GM19035 (cell line): ENCODE measurements at regions not wholly inside any gene's neighbourhood (a gene's known extent, or its start where the extent isn't known, plus 50 kb on each side); places are given as distances from the start of the nearest gene placed in this dataset.
"Not testable (repeated sequence)": the region's sequence is repeated elsewhere in the genome, so short reads cannot be mapped to it uniquely, and the experiment has no call there.

ENCODE experiments used
- ATAC-seq: cut with Tn5 transposase; IDR thresholded peaks from one replicate; pipeline ENCODE4 v1.9.1; 2021; ENCODE audit not compliant: unreplicated experiment

DNA sequence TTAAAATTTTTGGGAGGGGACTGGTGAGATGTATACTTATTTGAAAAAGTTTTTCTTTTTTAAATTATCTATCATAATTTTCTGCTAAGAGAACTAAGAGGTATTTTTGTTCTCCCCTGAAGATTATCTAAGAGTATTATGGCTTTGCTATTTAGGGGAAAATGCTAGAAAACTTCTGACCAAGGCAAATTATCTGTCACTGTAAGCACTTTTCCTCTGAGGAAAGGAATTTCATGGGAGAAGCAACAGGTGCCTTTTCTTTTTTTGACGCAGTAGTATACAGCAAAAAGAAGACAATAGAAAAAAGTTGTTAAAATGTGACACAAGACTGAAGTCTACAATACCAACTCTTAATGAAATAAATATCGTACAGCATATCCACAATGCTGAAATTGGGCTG, 201.6 kb upstream of the NANOGP8 start:
- no peak for ATAC-seq

GRCh38 chr15:35282965-35283496, 197.9 kb upstream of the NANOGP8 start:
- no peak for ATAC-seq

- no peak for ATAC-seq
These were observed 196.4 kb upstream of the NANOGP8 start for GRCh38 chr15:35281515-35281914.

- ATAC-seq: no peak
These were observed 194.7 kb upstream of the NANOGP8 start for GRCh38 chr15:35279811-35280210.

DNA sequence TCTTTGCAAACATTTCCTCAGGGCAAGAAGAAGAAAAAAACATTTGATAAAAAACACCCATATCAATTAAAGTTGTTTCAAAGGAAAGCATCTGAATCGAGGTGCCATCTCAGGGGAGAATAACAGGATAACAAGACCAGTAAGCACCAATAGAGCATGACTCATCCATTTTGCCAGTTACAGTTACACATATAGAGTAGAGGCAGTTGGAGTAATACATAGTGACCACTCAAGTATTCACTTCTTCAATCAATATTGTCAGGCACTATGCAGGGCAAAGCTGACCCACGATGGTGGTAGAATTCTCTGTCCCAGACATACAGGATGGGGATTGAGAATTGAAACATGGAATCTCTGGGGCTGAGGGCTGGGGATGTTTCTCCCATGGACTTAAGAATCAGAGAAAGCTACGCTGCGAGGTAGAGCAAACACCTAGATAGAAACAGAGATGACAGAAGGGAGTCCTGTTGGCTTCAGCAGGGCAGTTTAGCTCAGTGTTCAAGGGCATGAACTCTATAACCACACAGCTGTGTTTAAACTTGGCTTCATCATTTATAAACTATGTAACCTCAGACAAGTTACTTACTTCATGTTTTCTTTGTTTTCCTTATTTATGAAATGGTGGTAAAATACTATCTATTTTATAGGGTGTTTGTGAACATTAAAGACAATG, 186.4 kb upstream of the NANOGP8 start:
- no peak for ATAC-seq

GRCh38 chr15:35260941-35261340, 175.8 kb upstream of the NANOGP8 start:
- no peak for ATAC-seq

GRCh38 chr15:35260274-35260673, 175.2 kb upstream of the NANOGP8 start:
- ATAC-seq: not testable (repeated sequence)

- ATAC-seq: no peak
These were observed 171.5 kb upstream of the NANOGP8 start for GRCh38 chr15:35256551-35256950.

DNA sequence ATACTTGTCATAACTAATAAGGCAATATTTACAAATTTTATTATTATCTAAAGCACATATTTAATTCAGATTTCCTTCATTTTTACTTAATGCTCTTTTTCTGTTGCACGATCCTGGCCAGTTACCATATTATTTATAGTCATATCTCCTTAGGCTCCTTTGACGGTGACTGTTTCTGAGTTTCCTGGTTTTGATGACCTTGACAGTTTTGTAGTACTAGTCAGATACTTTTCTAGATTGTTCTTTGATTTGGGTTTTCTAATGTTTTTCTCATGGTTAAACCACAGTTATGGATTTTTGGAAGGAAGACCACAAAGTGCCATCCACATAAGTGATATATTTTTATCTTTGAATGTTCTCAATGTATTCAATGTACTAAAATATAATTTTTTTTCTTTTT, 171.0 kb upstream of the NANOGP8 start:
- ATAC-seq: no peak

DNA sequence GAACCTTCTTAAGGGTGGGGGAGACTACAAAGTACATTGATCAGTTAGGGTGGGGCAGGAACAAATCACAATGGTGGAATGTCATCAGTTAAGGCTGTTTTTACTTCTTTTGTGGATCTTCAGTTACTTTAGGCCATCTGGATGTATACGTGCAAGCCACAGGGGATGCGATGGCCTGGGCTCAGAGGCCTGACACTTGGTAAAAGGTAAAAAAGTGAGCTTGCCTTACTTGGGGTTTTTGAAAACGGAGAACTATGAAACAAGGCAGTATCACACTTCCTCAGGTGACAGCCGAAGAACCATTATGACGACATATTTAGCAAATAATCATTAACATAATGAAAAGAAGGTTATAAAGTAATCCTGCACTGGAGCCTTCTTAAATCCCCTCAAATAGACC, 169.8 kb upstream of the NANOGP8 start:
- ATAC-seq: not testable (repeated sequence)

GRCh38 chr15:35254062-35254461, 169.0 kb upstream of the NANOGP8 start:
- ATAC-seq: no peak

- ATAC-seq: no peak
These were observed 167.3 kb upstream of the NANOGP8 start for GRCh38 chr15:35252351-35252865.

DNA sequence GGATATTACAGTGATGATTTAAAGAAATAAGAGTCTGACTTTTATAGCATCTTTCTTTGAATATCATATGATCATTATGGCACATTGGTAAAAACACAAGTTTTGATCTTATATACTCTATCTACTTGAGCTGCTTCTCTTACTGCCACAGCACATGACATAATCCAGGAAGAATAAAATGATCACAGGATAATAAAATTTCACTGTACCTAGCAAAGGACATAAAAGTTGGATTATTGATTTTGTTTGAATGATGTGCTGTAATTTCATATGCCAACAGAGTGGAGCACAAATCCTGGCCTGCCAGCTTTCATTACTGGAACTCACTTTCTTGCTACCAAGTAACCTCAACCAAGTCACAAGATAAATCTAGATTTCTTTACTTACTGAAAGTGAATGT, 162.1 kb upstream of the NANOGP8 start:
- no peak for ATAC-seq

DNA sequence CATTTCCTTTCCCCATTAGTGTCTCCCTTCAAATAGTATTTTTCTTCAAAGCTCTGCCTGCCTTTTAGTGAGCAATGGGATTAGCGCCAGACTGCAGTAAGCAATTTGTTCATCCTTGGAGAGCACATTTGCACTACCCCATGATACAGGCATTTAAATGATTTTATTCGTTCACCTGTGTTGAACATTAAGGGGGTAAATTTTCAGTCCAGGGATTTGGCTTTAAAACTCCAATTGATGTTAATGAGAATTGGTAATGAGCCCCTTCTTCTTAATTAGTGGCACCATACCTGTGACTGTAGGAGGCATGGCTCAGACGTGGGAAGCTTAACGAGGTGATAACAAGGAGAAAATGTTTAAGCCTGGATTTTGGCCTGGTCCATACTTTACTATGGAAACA, 161.4 kb upstream of the NANOGP8 start:
- ATAC-seq: no peak

- ATAC-seq: not testable (repeated sequence)
These were observed 160.6 kb upstream of the NANOGP8 start for GRCh38 chr15:35245681-35246080.

DNA sequence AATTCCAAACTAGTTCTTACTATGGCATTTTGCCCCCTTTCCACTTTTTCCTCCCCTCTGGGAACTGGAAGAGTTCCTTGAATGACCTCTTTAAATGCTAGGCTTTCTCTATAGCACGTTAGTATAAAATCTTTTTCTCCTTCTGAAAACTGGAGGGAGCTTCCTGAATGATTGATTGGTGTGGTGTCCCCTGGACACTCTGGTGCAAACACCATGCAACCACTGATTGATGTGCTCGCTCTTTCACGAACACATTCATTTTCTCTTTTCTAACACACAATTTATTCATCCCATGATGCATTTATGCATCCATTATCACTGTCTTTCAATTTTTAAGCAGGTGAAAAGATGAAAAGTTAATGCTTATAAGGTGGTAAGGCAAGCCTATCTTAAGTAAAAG, 159.1 kb upstream of the NANOGP8 start:
- ATAC-seq: no peak

DNA sequence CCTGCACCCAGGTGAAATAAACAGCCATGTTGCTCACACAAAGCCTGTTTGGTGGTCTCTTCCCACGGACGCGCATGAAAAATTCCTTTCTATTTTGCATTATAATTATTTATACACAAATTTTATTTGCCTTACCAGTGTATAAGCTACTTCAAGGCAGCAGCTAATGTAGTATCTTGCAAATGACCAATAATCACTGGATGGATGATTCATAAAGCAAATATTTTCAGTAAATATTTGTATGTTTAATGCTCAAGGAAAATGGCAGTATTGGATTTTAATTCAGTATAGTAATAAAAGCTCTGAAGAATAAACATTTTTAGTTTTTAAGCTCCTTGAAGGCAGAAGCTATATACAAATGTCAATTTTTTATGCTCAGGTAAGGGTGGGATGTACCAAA, 158.7 kb upstream of the NANOGP8 start:
- no peak for ATAC-seq

DNA sequence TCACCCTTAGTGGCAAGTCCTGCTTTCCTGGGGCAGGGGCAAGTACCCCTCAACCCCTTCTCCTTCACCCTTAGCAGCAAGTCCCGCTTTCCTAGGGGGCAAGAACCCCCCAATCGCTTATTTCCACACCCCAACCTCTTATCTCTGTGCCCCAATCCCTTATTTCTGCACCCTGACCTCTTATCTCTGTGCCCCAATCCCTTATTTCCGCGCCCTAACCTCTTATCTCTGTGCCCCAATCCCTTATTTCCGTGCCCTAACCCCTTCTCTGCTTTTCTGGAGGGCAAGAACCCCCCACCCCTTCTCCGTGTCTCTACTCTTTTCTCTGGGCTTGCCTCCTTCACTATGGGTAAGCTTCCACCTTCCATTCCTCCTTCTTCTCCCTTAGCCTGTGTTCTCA, 154.6 kb upstream of the NANOGP8 start:
- not testable (repeated sequence) for ATAC-seq

DNA sequence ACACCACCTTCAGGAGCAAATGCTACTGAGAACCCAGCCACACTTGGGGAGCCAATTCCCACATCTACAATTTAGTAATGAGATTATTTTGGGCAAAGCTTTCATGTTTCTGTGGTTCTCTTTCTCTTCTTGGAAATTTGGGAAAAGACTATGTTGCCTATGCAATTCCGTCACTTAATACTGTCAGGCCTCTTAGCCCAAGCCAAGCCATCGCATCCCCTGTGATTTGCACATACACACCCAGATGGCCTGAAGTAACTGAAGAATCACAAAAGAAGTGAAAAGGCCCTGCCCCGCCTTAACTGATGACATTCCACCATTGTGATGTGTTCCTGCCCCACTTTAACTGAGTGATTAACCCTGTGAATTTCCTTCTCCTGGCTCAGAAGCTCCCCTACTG, 153.4 kb upstream of the NANOGP8 start:
- not testable (repeated sequence) for ATAC-seq

DNA sequence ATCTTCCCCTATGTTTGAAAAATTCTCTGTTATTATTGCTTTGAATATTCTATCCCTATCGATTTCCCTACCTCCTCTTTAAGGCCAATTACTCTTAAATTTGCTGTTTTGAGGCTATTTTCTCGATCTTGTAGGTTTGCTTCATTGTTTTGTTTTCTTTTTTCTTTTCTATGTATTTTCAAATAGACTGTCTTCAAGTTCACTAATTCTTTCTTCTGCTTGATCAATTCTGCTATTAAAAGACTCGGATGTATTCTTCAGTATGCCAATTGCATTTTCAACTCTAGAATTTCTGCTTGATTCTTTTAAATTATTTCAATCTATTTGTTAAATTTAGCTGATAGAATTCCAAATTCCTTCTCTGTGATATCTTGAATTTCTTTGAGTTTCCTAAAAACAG, 144.0 kb upstream of the NANOGP8 start:
- ATAC-seq: no peak

- no peak for ATAC-seq
These were observed 133.1 kb upstream of the NANOGP8 start for GRCh38 chr15:35218215-35218614.

GRCh38 chr15:35215093-35215492, 130.0 kb upstream of the NANOGP8 start:
- no peak for ATAC-seq
